IMR-90 (cell line): ENCODE measurements at regions not wholly inside any gene's neighbourhood (a gene's known extent, or its start where the extent isn't known, plus 50 kb on each side); places are given as distances from the start of the nearest gene placed in this dataset.

Experiments used
- CTCF ChIP-seq: conservative IDR thresholded peaks from 2 replicates; pipeline ENCODE4 v1.5.1; 2012; ENCODE audit warnings: mild to moderate bottlenecking, low read depth, low read length, improper control_type of control experiment
- NFE2L2 ChIP-seq: fragments of 150-350 bp; IDR thresholded peaks from 2 replicates; pipeline ENCODE4 v1.6.1; 2016; ENCODE audit warnings: low read depth, mild to moderate bottlenecking, low read length

GRCh38 chr1:220356981-220357850 is 85.0 kb upstream of the RAB3GAP2 start:
- TF ChIP-seq CTCF (no peak), NFE2L2 (no peak)
